H9 (cell line): ENCODE measurements at regions not wholly inside any gene's neighbourhood (a gene's known extent, or its start where the extent isn't known, plus 50 kb on each side); places are given as distances from the start of the nearest gene placed in this dataset.

ENCODE experiments used
- DNase-seq: peaks from one replicate; pipeline ENCODE4 v3.0.0-alpha.2; 2017
- H2AFZ ChIP-seq: one replicate; pipeline ENCODE4 v1.6.1; 2013; ENCODE audit warnings: mild to moderate bottlenecking, low read length, control low read depth, moderate library complexity
- H2AK5ac ChIP-seq: 2 replicates; pipeline ENCODE4 v1.6.1; 2013; ENCODE audit warnings: low read length, control low read depth, mixed read lengths; ENCODE audit not compliant: insufficient read length
- H2BK120ac ChIP-seq: one replicate; pipeline ENCODE4 v1.6.1; 2013; ENCODE audit warnings: low read depth, mild to moderate bottlenecking, low read length, control low read depth, inconsistent platforms; ENCODE audit not compliant: poor library complexity, severe bottlenecking
- H2BK12ac ChIP-seq: 2 replicates; pipeline ENCODE4 v1.6.1; 2013; ENCODE audit warnings: low read length, control low read depth, mixed read lengths, low read depth; ENCODE audit not compliant: insufficient read length
- H2BK15ac ChIP-seq: 2 replicates; pipeline ENCODE4 v1.6.1; 2013; ENCODE audit warnings: low read depth, low read length, control low read depth
- H2BK20ac ChIP-seq: one replicate; pipeline ENCODE4 v1.6.1; 2013; ENCODE audit warnings: low read depth, mild to moderate bottlenecking, low read length, control low read depth, inconsistent platforms; ENCODE audit not compliant: poor library complexity, severe bottlenecking
- H2BK5ac ChIP-seq: 2 replicates; pipeline ENCODE4 v1.6.1; 2013; ENCODE audit warnings: low read length, control low read depth, mixed read lengths; ENCODE audit not compliant: insufficient read length
- H3K14ac ChIP-seq: 2 replicates; pipeline ENCODE4 v1.6.1; 2013; ENCODE audit warnings: low read length, control low read depth; ENCODE audit not compliant: insufficient read depth
- H3K18ac ChIP-seq: 2 replicates; pipeline ENCODE4 v1.6.1; 2013; ENCODE audit warnings: low read depth, mild to moderate bottlenecking, mixed read lengths, low read length, control low read depth; ENCODE audit not compliant: insufficient read length
- H3K23ac ChIP-seq: 2 replicates; pipeline ENCODE4 v1.6.1; 2013; ENCODE audit warnings: low read length, control low read depth, mixed read lengths, low read depth; ENCODE audit not compliant: insufficient read length
- H3K23me2 ChIP-seq: 2 replicates; pipeline ENCODE4 v1.6.1; 2013; ENCODE audit warnings: low read depth, mild to moderate bottlenecking, mixed read lengths, low read length, control low read depth; ENCODE audit not compliant: insufficient read length, poor library complexity, severe bottlenecking
- H3K27ac ChIP-seq: 2 replicates; pipeline ENCODE4 v1.5.1; 2013; ENCODE audit warnings: low read length, control low read depth, mixed read lengths, low read depth; ENCODE audit not compliant: insufficient read length
- H3K27me3 ChIP-seq: 2 replicates; pipeline ENCODE4 v1.6.1; 2013; ENCODE audit warnings: low read length, control low read depth, inconsistent platforms; ENCODE audit not compliant: insufficient read depth
- H3K4ac ChIP-seq: 2 replicates; pipeline ENCODE4 v1.6.1; 2013; ENCODE audit warnings: low read depth, mild to moderate bottlenecking, control low read depth, inconsistent platforms, low read length, moderate library complexity
- H3K4me1 ChIP-seq: 2 replicates; pipeline ENCODE4 v1.6.1; 2013; ENCODE audit warnings: low read length, control low read depth, inconsistent platforms; ENCODE audit not compliant: insufficient read depth
- H3K4me2 ChIP-seq: 2 replicates; pipeline ENCODE4 v1.6.1; 2013; ENCODE audit warnings: low read length, control low read depth, mixed read lengths; ENCODE audit not compliant: insufficient read length, insufficient read depth
- H3K56ac ChIP-seq: 2 replicates; pipeline ENCODE4 v1.6.1; 2013; ENCODE audit warnings: low read depth, mild to moderate bottlenecking, mixed read lengths, low read length, control low read depth; ENCODE audit not compliant: insufficient read length
- H3K79me1 ChIP-seq: 2 replicates; pipeline ENCODE4 v1.6.1; 2013; ENCODE audit warnings: low read depth, mild to moderate bottlenecking, moderate library complexity, low read length, control low read depth, inconsistent platforms; ENCODE audit not compliant: insufficient read depth, poor library complexity, severe bottlenecking
- H3K79me2 ChIP-seq: 2 replicates; pipeline ENCODE4 v1.6.1; 2013; ENCODE audit warnings: low read length, control low read depth, inconsistent platforms; ENCODE audit not compliant: insufficient read depth
- H3K9ac ChIP-seq: 2 replicates; pipeline ENCODE4 v1.6.1; 2013; ENCODE audit warnings: low read length, control low read depth, mixed read lengths; ENCODE audit not compliant: insufficient read length; ENCODE audit errors: extremely low read depth
- H3K9me3 ChIP-seq: one replicate; pipeline ENCODE4 v1.6.1; 2013; ENCODE audit warnings: low read depth, low read length, inconsistent platforms; ENCODE audit not compliant: control insufficient read depth
- H3T11ph ChIP-seq: one replicate; pipeline ENCODE4 v1.6.1; 2013; ENCODE audit warnings: mild to moderate bottlenecking, low read length, control low read depth, inconsistent platforms
- H4K20me1 ChIP-seq: one replicate; pipeline ENCODE4 v1.6.1; 2013; ENCODE audit not compliant: control insufficient read depth, insufficient read length, insufficient read depth
- H4K5ac ChIP-seq: 2 replicates; pipeline ENCODE4 v1.6.1; 2013; ENCODE audit warnings: low read depth, mild to moderate bottlenecking, mixed read lengths, low read length, control low read depth; ENCODE audit not compliant: insufficient read length
- H4K8ac ChIP-seq: replicated peaks from 2 replicates; pipeline ENCODE4 v1.6.1; 2013; ENCODE audit warnings: low read length, control low read depth, mixed read lengths, low read depth; ENCODE audit not compliant: insufficient read length
- H4K91ac ChIP-seq: 2 replicates; pipeline ENCODE4 v1.6.1; 2013; ENCODE audit warnings: low read depth, mild to moderate bottlenecking, moderate library complexity, mixed read lengths, low read length, control low read depth; ENCODE audit not compliant: insufficient read length
- H3K27ac Mint-ChIP-seq, 3 experiments: 2 replicates in 2 of 3; 3 replicates in 1 of 3; pipeline ENCODE4 v1.8.0; 2020 to 2021; ENCODE audit warnings: mixed read lengths in 3 of 3, mild to moderate bottlenecking in 1 of 3, moderate library complexity in 1 of 3
- H3K27me3 Mint-ChIP-seq: 2 replicates; pipeline ENCODE4 v1.8.0; 2021; ENCODE audit warnings: low read depth, mild to moderate bottlenecking, moderate library complexity, mixed read lengths
- H3K36me3 Mint-ChIP-seq, 3 experiments: 2 replicates in 2 of 3; 3 replicates in 1 of 3; pipeline ENCODE4 v1.8.0; 2020 to 2021; ENCODE audit warnings: low read depth in 3 of 3, mixed read lengths in 3 of 3; ENCODE audit not compliant: insufficient read depth in 1 of 3
- H3K4me1 Mint-ChIP-seq, 2 experiments: 2 replicates each; pipeline ENCODE4 v1.8.0; 2020; ENCODE audit warnings: mixed read lengths in 2 of 2
- H3K4me3 Mint-ChIP-seq, 2 experiments: 2 replicates in 1 of 2; 3 replicates in 1 of 2; pipeline ENCODE4 v1.8.0; 2020 to 2021; ENCODE audit warnings: mild to moderate bottlenecking in 2 of 2, mixed read lengths in 2 of 2, moderate library complexity in 1 of 2
- H3K9me3 Mint-ChIP-seq, 2 experiments: 2 replicates in 1 of 2; 3 replicates in 1 of 2; pipeline ENCODE4 v1.8.0; 2020; ENCODE audit warnings: mild to moderate bottlenecking in 2 of 2, mixed read lengths in 2 of 2, moderate library complexity in 1 of 2
- WGBS: extraction: QIAGEN DNeasy Blood & Tissue Kit; methylation state at CpG from one replicate; pipeline ENCODE4 v1.1.7; 2013; ENCODE audit warnings: missing lambda C conversion rate, low lambda C conversion rate, mixed read lengths; ENCODE audit not compliant: insufficient read length; ENCODE audit errors: extremely low coverage; 5-methylcytosine and 5-hydroxymethylcytosine counted together
- TF ChIP-seq, protein P1 (sequence below): fragments of 200-600 bp; sonication (generic); conservative IDR thresholded peaks from 3 replicates; pipeline ENCODE4 v1.8.0; 2021; ENCODE audit warnings: antibody characterized with exemption, mild to moderate bottlenecking

DNA sequence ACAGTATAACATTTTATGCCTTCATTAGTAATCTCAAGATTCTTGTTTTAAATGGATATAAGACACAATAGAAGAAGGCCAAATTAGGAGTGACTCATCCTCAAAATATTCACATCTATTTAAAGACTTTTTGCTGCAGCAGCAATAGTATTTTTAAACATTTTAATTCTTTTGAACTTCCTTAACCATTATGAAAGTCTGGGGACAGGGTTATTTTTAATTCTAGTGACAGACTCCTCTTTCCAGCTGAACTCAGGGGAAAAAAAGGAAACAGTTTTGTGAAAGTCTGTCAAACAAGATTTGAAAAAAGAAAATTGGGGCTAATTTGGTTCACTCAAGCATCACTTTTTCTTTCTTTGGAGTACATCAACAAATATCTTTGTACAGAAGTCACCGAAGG, 541.8 kb downstream of the NUP35 start:
- no peak overlapping the region for H3K23ac ChIP-seq
- H3K79me1 ChIP-seq: no peaks in the 10 kb centered on the region
- H2BK20ac ChIP-seq: no peak overlapping the region
- H3K4me1 Mint-ChIP-seq: peaks cover 13 to 18% of the 10 kb centered on the region in 2 experiments
- no peaks in the 10 kb centered on the region for H3K27me3 ChIP-seq
- H2BK15ac ChIP-seq: no peak overlapping the region
- H3K9me3 ChIP-seq: no peaks in the 10 kb centered on the region
- H3K18ac ChIP-seq: no peak overlapping the region
- no peak overlapping the region for H4K91ac ChIP-seq
- no peak overlapping the region for H2BK120ac ChIP-seq
- no peak overlapping the region for H2BK12ac ChIP-seq
- no peaks in the 10 kb centered on the region for H3K79me2 ChIP-seq
- H3K9ac ChIP-seq: no peak overlapping the region
- no peak overlapping the region for H4K8ac ChIP-seq
- H4K5ac ChIP-seq: no peak overlapping the region
- WGBS: no CpG with 5 or more reads among the region's 1 CpG
- no peak overlapping the region for H3K56ac ChIP-seq
- no peak overlapping the region for H3K27ac ChIP-seq
- H3T11ph ChIP-seq: no peak overlapping the region
- H2BK5ac ChIP-seq: no peak overlapping the region
- no peak overlapping the region for H2AFZ ChIP-seq
- no peak overlapping the region for H3K4me2 ChIP-seq
- H3K14ac ChIP-seq: no peak overlapping the region
- no peaks in the 10 kb centered on the region for H3K23me2 ChIP-seq
- no peak overlapping the region for H2AK5ac ChIP-seq
- no peaks in the 10 kb centered on the region for H3K4me1 ChIP-seq
- H3K4me3 Mint-ChIP-seq: no peak overlapping the region
- H3K4ac ChIP-seq: no peak overlapping the region
- no peak overlapping the region for H3K27ac Mint-ChIP-seq
- H3K27me3 Mint-ChIP-seq: no peaks in the 10 kb centered on the region
- H4K20me1 ChIP-seq: no peaks in the 10 kb centered on the region
- TF ChIP-seq, protein P1, sequence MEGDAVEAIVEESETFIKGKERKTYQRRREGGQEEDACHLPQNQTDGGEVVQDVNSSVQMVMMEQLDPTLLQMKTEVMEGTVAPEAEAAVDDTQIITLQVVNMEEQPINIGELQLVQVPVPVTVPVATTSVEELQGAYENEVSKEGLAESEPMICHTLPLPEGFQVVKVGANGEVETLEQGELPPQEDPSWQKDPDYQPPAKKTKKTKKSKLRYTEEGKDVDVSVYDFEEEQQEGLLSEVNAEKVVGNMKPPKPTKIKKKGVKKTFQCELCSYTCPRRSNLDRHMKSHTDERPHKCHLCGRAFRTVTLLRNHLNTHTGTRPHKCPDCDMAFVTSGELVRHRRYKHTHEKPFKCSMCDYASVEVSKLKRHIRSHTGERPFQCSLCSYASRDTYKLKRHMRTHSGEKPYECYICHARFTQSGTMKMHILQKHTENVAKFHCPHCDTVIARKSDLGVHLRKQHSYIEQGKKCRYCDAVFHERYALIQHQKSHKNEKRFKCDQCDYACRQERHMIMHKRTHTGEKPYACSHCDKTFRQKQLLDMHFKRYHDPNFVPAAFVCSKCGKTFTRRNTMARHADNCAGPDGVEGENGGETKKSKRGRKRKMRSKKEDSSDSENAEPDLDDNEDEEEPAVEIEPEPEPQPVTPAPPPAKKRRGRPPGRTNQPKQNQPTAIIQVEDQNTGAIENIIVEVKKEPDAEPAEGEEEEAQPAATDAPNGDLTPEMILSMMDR: no peak
- no peaks in the 10 kb centered on the region for H3K9me3 Mint-ChIP-seq
- no peak for DNase-seq
- no peaks in the 10 kb centered on the region; a peak in 1 of 7 replicates for H3K36me3 Mint-ChIP-seq
